GM06990 (cell line): ENCODE measurements at regions not wholly inside any gene's neighbourhood (a gene's known extent, or its start where the extent isn't known, plus 50 kb on each side); places are given as distances from the start of the nearest gene placed in this dataset.

ENCODE experiments used
- DNase-seq: peaks from one replicate; pipeline ENCODE4 v3.0.0-alpha.2; 2011; ENCODE audit not compliant: insufficient read length; ENCODE audit errors: extremely low read depth
- H3K27me3 ChIP-seq: replicated peaks from 2 replicates; pipeline ENCODE4 v1.6.0; 2011; ENCODE audit warnings: low read length; ENCODE audit not compliant: control insufficient read depth, insufficient read depth
- H3K36me3 ChIP-seq: 2 replicates; pipeline ENCODE4 v1.5.1; 2011; ENCODE audit warnings: low read length; ENCODE audit not compliant: control insufficient read depth, insufficient read depth
- H3K4me3 ChIP-seq: replicated peaks from 2 replicates; pipeline ENCODE4 v1.5.1; 2011; ENCODE audit warnings: low read depth, mild to moderate bottlenecking, control low read depth, low read length
- CTCF ChIP-seq: IDR thresholded peaks from 2 replicates; pipeline ENCODE4 v1.5.1; 2011; ENCODE audit warnings: low read length, control low read depth, mild to moderate bottlenecking, inconsistent platforms; ENCODE audit not compliant: insufficient read depth, poor library complexity, severe bottlenecking

- DNase-seq: no peak
- Histone ChIP-seq H3K27me3 (no peaks in the 10 kb centered on the region), H3K4me3 (no peak overlapping the region), H3K36me3 (no peaks in the 10 kb centered on the region)
- no peak for TF ChIP-seq CTCF
Measured at GRCh38 chr3:107065094-107065861, 312.0 kb upstream of the CCDC54 start.

- no peak for DNase-seq
- Histone ChIP-seq H3K27me3 (no peaks in the 10 kb centered on the region), H3K4me3 (no peak overlapping the region), H3K36me3 (no peaks in the 10 kb centered on the region)
- TF ChIP-seq CTCF: no peak
Measured at GRCh38 chr3:107067421-107067820, 309.8 kb upstream of the CCDC54 start.

- H3K27me3 ChIP-seq: no peaks in the 10 kb centered on the region
- DNase-seq: no peak
- no peaks in the 10 kb centered on the region for H3K36me3 ChIP-seq
- TF ChIP-seq CTCF: no peak
- no peak overlapping the region for H3K4me3 ChIP-seq
Measured at GRCh38 chr3:107068980-107069379, 308.3 kb upstream of the CCDC54 start.

- no peak for DNase-seq
- Histone ChIP-seq H3K4me3 (no peak overlapping the region), H3K27me3 (no peaks in the 10 kb centered on the region), H3K36me3 (no peaks in the 10 kb centered on the region)
- TF ChIP-seq CTCF: no peak
Measured at GRCh38 chr3:107076946-107077345, 300.3 kb upstream of the CCDC54 start.

GRCh38 chr3:107077391-107077790 lies 299.8 kb upstream of the CCDC54 start:
- Histone ChIP-seq H3K4me3 (no peak overlapping the region), H3K36me3 (no peaks in the 10 kb centered on the region), H3K27me3 (no peaks in the 10 kb centered on the region)
- no peak for TF ChIP-seq CTCF
- no peak for DNase-seq

GRCh38 chr3:107082527-107082926 lies 294.7 kb upstream of the CCDC54 start:
- no peaks in the 10 kb centered on the region for H3K27me3 ChIP-seq
- no peak for TF ChIP-seq CTCF
- DNase-seq: no peak
- H3K36me3 ChIP-seq: no peaks in the 10 kb centered on the region
- no peak overlapping the region for H3K4me3 ChIP-seq
